ENCODE measurements at regions not wholly inside any gene's neighbourhood (a gene's known extent, or its start where the extent isn't known, plus 50 kb on each side); places are given as distances from the start of the nearest gene placed in this dataset.
"Not testable (repeated sequence)": the region's sequence is repeated elsewhere in the genome, so short reads cannot be mapped to it uniquely, and the experiment has no call there.

DNA sequence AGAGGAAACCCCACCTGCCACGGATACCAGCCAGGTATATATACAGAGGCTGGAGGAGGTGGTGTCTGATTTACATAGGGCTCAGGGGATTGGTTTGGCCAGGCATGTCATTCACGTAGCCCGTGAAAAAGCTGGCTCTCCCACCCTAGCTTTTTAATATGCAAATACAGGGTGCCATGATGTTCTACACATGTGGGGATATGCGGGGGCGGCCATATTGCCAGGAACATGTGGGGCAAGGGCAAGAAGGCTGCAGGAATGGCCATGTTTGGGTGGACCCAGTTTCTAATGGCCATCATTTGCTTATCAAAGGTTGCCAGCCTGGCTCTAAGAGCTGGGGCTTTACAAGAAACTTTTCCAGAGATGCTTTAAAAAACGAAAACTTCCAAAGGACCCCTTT, 131.5 kb upstream of the KIF5B start:
- TF ChIP-seq POLR2A (IDR thresholded peaks at IDR 0.05; ENCODE audit: low read depth, low read length) (no peak), POLR2AphosphoS5 (IDR thresholded peaks at IDR 0.05; ENCODE audit: low read depth, low read length) (no peak), TAF1 (IDR thresholded peaks at IDR 0.05; ENCODE audit: borderline replicate concordance, low read depth, low read length) (no peak)
- DNase-seq (ENCODE audit: insufficient read length) (no peak), FAIRE-seq (no peak)

DNA sequence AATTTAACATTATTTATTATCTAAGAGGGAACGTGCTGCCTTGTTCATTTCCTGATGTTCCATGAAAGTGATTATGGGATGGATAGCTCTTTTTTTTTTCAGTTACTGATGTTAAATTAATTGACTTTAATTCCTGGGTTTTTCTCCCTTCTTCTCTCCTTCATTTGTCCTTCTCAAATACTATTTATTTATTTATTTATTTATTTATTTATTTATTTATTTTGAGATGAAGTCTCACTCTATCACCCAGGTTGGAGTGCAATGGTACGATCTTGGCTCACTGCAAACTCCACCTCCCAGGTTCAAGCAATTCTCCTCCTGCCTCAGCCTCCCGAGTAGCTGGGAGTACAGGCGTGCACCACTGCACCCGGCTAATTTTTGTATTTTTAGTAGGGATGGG, 127.4 kb upstream of the KIF5B start:
- DNase-seq (ENCODE audit: insufficient read length); FAIRE-seq: not testable (repeated sequence)

DNA sequence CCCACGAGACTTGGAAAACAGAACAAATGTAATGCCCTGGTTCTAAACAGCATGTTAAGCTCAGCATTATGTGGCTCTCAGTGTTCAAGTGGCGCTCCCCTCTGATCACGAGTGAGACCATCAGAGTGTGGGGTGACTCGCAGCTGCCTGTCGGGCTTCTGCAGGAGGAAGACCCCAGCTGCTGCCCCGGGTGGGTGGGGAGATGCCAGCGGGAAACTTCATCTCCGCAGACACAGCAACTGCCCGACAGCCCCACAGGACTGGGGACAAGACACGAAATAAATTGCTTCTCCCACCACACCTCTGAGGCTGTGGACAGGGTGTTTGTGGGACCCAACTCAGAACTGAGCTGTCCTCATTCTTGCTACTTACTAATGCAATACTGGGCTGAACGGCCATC, 126.3 kb upstream of the KIF5B start:
- no peak for FAIRE-seq
- DNase-seq (ENCODE audit: insufficient read length), result no peak
- TF ChIP-seq POLR2AphosphoS5 (IDR thresholded peaks at IDR 0.05; ENCODE audit: low read depth, low read length), result no peak
- TF ChIP-seq POLR2A (IDR thresholded peaks at IDR 0.05; ENCODE audit: low read depth, low read length), result no peak
- TF ChIP-seq TAF1 (IDR thresholded peaks at IDR 0.05; ENCODE audit: borderline replicate concordance, low read depth, low read length), result no peak

DNA sequence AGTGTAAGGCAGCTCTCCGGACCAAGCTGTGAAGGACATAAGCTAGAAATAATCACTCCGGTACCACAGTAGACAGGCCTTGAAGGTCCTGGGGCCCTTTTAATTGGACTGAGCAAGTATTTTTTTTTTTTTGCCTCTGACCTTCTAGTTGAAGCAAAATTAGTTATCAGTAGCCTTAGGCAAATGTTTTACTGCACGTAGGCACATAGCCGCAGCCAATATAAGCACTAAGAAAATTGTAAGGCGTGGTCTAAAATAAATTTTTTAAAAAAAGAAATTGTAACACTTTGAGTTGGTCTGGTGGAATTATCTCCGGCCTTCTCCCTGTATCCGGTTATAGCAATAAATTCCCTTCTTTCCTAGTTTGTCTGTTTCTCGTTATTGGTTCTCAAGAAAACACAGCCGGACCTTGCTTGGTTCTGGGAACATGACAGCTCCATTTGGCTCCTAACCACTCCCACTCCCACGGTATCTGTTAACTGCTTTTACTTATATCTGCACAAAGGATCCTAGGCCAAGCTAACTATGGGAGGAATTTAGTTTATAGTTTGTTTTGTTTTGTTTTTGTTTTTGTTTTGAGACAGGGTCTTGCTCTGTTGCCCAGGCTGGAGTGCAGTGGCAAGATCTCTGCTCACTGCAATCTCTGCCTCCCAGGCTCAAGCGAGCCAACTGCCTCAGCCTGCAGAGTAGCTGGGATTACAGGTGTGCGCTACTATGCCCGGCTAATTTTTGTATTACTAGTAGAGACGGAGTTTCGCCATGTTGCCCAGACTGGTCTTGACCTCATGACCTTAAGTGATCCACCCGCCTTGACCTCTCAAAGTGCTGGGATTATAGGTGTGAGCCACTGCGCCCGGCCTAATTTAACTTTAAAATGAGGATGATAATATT, 124.4 kb upstream of the KIF5B start:
- TF ChIP-seq POLR2AphosphoS5 (IDR thresholded peaks at IDR 0.05; ENCODE audit: low read depth, low read length) (no peak), TAF1 (IDR thresholded peaks at IDR 0.05; ENCODE audit: borderline replicate concordance, low read depth, low read length) (no peak)
- FAIRE-seq (no peak), DNase-seq (ENCODE audit: insufficient read length) (no peak)

DNA sequence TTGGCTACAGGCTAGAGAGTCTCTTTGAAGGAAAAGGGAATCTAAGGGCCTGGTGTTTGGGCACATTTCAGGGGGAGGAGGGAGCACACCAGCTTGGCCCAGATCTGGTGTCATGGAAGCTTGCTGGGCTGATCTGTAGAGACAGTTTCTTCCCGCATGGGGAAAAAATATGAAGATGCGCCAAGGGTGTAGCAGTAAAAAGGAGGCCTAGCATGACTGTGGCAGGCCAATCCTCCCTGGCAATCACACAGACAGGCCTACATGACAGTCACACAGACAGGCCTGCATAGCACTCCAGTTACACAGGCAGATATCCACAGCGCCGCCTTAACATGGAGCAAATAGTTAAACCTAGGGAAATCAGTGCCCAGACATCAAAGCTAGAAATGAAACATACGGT, 123.6 kb upstream of the KIF5B start:
- FAIRE-seq, result no peak
- no peak for TF ChIP-seq POLR2A (IDR thresholded peaks at IDR 0.05; ENCODE audit: low read depth, low read length)
- no peak for TF ChIP-seq TAF1 (IDR thresholded peaks at IDR 0.05; ENCODE audit: borderline replicate concordance, low read depth, low read length)
- no peak for TF ChIP-seq POLR2AphosphoS5 (IDR thresholded peaks at IDR 0.05; ENCODE audit: low read depth, low read length)
- no peak for DNase-seq (ENCODE audit: insufficient read length)

DNA sequence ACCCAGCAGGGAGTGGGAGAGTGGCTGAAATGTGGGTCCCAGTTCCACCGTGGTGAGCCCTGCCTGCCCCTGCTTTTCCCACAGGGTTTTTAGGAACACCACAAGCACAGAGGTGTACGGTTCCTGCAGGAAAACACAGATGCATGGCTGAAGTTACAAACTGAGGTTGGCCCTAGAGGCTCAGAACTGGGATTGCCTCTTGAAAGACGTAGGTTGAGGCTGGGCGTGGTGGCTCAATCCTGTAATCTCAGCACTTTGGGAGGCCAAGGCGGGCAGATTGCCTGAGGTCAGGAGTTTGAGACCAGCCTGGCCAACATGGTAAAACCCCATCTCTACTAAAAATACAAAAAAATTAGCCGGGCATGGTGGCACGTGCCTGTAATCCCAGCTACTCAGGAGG, 121.4 kb upstream of the KIF5B start:
- DNase-seq (ENCODE audit: insufficient read length); FAIRE-seq: not testable (repeated sequence)

DNA sequence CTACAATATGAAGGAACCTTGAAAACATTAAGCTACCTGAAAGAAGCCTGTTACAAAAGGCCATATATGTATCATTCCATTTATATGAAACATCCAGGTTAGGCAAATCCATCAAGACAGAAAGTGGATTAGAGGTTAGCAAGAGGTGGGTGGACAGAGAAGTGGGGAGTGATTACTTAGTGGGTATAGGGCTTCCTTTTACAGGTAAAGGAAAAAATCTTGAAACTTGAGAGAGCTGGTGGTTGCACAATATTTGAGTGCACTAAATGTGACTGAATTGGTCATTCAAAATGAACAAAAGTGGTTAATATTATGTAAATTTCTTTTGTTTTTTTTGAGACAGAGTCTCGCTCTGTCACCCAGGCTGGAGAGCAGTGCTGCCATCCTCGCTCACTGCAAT, 119.4 kb upstream of the KIF5B start:
- DNase-seq (ENCODE audit: insufficient read length) (no peak), FAIRE-seq (no peak)
- no peak for TF ChIP-seq POLR2A (IDR thresholded peaks at IDR 0.05; ENCODE audit: low read depth, low read length)

DNA sequence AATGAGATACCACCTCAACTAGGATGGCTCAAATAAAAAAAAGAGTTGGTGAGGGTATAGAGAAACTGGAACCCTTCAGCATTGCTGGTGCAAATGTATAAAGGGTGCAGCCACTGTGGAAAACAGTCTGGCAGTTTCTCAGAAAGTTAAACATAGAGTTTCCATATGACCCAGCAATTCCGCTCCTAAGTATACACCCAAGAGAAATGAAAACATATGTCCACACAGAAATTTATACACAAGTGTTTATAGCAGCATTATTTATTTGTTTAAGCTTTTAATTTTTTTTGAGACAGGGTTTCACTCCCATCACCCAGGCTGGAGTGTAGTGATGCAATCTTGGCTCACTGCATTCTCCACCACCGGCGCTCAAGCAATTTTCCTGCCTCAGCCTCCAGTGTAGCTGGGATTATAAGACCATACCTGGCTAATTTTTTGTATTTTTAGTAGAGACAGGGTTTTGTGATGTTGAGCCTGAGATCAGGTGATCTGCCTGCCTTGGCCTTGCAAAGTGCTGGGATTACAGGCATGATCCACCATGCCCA, 118.2 kb upstream of the KIF5B start:
- TF ChIP-seq TAF1 (IDR thresholded peaks at IDR 0.05; ENCODE audit: borderline replicate concordance, low read depth, low read length) (no peak), POLR2AphosphoS5 (IDR thresholded peaks at IDR 0.05; ENCODE audit: low read depth, low read length) (no peak), POLR2A (IDR thresholded peaks at IDR 0.05; ENCODE audit: low read depth, low read length) (no peak)
- no peak for FAIRE-seq

DNA sequence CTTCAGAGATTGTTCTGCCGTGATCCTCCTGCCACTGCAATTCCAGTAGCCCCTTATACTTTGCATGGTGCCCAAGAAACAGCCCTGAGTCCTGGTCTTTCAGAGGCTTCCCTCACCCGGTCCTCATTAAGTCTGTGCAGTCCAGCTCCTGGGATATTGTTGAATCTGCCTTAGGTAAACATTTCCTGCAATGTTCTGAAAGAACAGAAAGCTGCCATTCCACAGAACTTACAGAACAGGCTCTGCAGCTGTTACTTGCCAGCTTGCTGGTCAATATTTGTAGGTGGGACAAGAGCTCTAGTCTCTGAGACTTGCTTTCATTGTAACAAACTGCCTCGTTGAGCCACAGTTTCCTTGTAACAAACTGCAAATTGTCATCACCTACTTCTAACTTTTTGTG, 115.0 kb upstream of the KIF5B start:
- DNase-seq (ENCODE audit: insufficient read length) (no peak), FAIRE-seq (no peak)
- TF ChIP-seq POLR2A (IDR thresholded peaks at IDR 0.05; ENCODE audit: low read depth, low read length), result no peak
- no peak for TF ChIP-seq POLR2AphosphoS5 (IDR thresholded peaks at IDR 0.05; ENCODE audit: low read depth, low read length)
- no peak for TF ChIP-seq TAF1 (IDR thresholded peaks at IDR 0.05; ENCODE audit: borderline replicate concordance, low read depth, low read length)

More for the DNA sequence above, 118.2 kb upstream of the KIF5B start:
- no peak for DNase-seq (ENCODE audit: insufficient read length)

DNA sequence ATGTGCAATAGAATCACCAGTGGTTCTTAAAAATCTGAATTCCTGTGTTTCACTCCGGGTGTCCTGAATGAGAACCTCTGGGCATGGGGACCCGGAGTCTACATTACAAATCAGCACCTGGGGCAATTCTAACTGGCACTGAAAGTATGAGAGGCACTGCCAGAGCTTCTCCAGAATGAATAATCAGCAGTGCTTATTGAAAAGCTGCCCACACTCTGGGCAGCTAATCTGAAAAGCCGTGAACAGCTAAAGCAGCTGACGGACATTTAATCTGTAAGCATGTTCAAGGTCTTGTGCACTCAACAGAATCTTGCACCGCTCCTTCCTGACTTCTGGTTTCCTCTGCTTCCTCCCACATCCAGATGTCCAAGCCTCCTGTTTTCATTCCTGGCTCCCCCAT, 113.3 kb upstream of the KIF5B start:
- FAIRE-seq, result no peak
- DNase-seq (ENCODE audit: insufficient read length), result no peak
- TF ChIP-seq POLR2A (IDR thresholded peaks at IDR 0.05; ENCODE audit: low read depth, low read length) (no peak), POLR2AphosphoS5 (IDR thresholded peaks at IDR 0.05; ENCODE audit: low read depth, low read length) (no peak), TAF1 (IDR thresholded peaks at IDR 0.05; ENCODE audit: borderline replicate concordance, low read depth, low read length) (no peak)

DNA sequence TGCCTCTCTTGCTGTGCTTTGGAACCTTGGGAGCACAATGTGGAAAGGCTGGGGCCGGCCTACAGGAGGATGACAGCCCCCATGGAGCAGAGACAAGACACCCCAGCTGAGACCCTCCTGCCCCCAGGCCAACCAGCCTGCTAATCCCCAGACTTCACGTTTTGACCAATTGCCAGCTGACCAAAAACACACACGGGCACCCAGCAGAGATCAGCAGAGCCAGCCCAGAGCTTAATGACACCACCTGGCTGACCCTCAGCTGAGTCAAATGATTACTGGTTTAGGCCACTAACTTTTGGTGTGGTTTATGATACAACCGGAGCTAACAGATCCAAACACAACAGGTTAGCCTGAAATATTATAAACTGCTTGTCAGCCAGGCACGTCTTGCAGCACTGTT, 111.2 kb upstream of the KIF5B start:
- no peak for TF ChIP-seq TAF1 (IDR thresholded peaks at IDR 0.05; ENCODE audit: borderline replicate concordance, low read depth, low read length)
- no peak for TF ChIP-seq POLR2AphosphoS5 (IDR thresholded peaks at IDR 0.05; ENCODE audit: low read depth, low read length)
- TF ChIP-seq POLR2A (IDR thresholded peaks at IDR 0.05; ENCODE audit: low read depth, low read length), result no peak
- FAIRE-seq, result no peak

DNA sequence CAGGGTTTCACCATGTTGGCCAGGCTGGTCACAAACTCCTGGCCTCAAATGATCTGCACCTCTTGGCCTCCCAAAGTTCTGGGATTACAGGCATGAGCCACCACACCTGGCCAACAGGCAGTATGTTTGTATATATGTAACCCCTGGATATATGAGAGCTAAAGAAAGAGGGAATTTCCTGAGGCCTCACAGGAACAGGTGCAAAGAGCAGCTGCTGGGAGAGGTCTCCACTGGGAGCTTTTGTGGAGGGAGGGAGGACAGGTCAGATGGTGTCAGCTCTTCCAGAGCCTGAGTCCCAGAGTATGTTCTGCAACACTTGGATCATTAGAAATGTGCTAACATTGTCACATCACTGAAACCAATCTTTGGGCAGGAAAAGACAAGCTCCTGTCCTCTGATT, 110.1 kb upstream of the KIF5B start:
- DNase-seq (ENCODE audit: insufficient read length) (no peak), FAIRE-seq (no peak)
- TF ChIP-seq POLR2AphosphoS5 (IDR thresholded peaks at IDR 0.05; ENCODE audit: low read depth, low read length) (no peak), TAF1 (IDR thresholded peaks at IDR 0.05; ENCODE audit: borderline replicate concordance, low read depth, low read length) (no peak)

More for the DNA sequence above, 111.2 kb upstream of the KIF5B start:
- DNase-seq (ENCODE audit: insufficient read length), result no peak

DNA sequence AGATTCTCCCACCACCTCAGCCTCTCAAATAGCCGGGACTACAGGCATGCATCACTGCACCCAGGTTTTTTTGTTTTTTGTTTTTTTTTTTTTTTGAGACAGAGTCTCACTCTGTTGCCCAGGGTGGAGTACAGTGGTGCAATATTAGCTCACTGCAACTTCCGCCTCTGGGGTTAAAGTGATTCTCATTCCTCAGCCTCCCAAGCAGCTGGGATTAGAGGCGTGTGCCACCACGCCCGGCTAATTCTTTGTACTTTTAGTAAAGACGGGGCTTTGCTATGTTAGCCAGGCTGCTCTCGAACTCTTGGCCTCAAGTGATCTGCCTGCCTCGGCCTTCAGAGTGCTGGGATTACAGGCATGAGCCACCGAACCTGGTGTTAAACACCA, 107.5 kb upstream of the KIF5B start:
- TF ChIP-seq POLR2A (IDR thresholded peaks at IDR 0.05; ENCODE audit: low read depth, low read length) (no peak), POLR2AphosphoS5 (IDR thresholded peaks at IDR 0.05; ENCODE audit: low read depth, low read length) (no peak), TAF1 (IDR thresholded peaks at IDR 0.05; ENCODE audit: borderline replicate concordance, low read depth, low read length) (no peak)
- DNase-seq (ENCODE audit: insufficient read length) (no peak), FAIRE-seq (no peak)
